Activated naive CD4-positive, alpha-beta T cell treated with anti-CD3 and anti-CD28 coated beads, Interleukin-2, amount 50 U/mL, for 24 hours (primary cell): ENCODE measurements at regions not wholly inside any gene's neighbourhood (a gene's known extent, or its start where the extent isn't known, plus 50 kb on each side); places are given as distances from the start of the nearest gene placed in this dataset.

Experiments used
- H3K27ac Mint-ChIP-seq: one replicate; pipeline ENCODE4 v1.8.0; 2021; ENCODE audit warnings: mild to moderate bottlenecking, mixed read lengths
- H3K27me3 Mint-ChIP-seq: one replicate; pipeline ENCODE4 v1.8.0; 2021; ENCODE audit warnings: mixed read lengths
- H3K36me3 Mint-ChIP-seq: one replicate; pipeline ENCODE4 v1.8.0; 2021; ENCODE audit warnings: mixed read lengths
- H3K4me1 Mint-ChIP-seq: one replicate; pipeline ENCODE4 v1.8.0; 2021; ENCODE audit warnings: mixed read lengths
- H3K4me3 Mint-ChIP-seq: one replicate; pipeline ENCODE4 v1.8.0; 2021; ENCODE audit warnings: mild to moderate bottlenecking, mixed read lengths
- H3K9me3 Mint-ChIP-seq: one replicate; pipeline ENCODE4 v1.8.0; 2021; ENCODE audit warnings: mixed read lengths

GRCh38 chr13:81487151-81487550, 1146.2 kb upstream of the SPRY2 start:
- Mint-ChIP-seq H3K4me3 (no peak overlapping the region), H3K4me1 (no peaks in the 10 kb centered on the region), H3K27me3 (no peaks in the 10 kb centered on the region), H3K27ac (no peak overlapping the region), H3K9me3 (peaks cover 4% of the 10 kb centered on the region), H3K36me3 (no peaks in the 10 kb centered on the region)

DNA sequence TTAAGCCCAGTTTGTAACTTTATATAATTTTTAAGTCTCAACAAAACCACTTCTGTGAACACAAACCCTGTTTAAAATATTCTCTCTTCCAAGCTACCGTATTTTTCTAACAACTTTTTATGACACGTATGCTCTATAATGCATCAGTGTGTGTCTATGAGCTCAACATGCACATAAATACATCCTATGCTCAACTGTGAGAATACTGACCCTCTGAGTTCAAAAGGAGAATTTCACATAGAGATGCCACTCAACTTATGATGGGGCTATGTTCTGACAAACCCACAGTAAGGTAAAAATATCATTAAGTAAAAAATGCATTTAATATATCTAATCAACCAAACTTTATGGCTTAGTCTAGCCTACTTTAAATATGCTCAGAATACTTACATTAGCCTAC, 1139.7 kb upstream of the SPRY2 start:
- Mint-ChIP-seq H3K9me3 (peaks cover 10% of the 10 kb centered on the region), H3K27me3 (no peaks in the 10 kb centered on the region), H3K4me3 (no peak overlapping the region), H3K36me3 (no peaks in the 10 kb centered on the region), H3K27ac (no peak overlapping the region), H3K4me1 (no peaks in the 10 kb centered on the region)

DNA sequence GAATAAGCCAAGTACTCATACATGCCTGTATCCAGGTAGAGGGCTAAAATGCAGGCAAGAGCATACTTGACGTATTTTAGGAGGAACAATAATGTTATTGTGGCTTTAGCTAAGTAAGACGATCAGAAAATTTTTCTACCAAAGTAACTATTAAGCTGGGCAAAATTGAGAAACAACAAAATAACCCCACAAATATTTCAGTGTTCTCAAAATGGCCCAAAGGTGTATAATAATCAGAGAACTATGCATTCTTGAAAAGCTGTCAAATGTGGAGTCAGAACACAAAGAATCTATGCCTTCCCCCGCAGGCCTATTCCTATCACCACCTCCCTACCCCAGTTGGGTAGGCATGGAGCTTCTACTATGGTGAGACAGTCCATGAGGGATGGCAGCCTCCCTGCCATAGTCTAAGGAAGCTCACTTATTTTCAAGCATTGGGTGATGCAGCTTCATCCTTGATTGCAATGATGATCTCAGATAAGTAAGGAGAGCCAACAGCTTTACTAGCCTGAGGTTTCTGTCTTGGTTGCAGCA, 1132.5 kb upstream of the SPRY2 start:
- Mint-ChIP-seq H3K27ac (no peak overlapping the region), H3K9me3 (peaks cover 12% of the 10 kb centered on the region), H3K4me1 (no peaks in the 10 kb centered on the region), H3K36me3 (no peaks in the 10 kb centered on the region), H3K4me3 (no peak overlapping the region), H3K27me3 (no peaks in the 10 kb centered on the region)

- no peaks in the 10 kb centered on the region for H3K27me3 Mint-ChIP-seq
- peaks cover 6% of the 10 kb centered on the region for H3K9me3 Mint-ChIP-seq
- H3K36me3 Mint-ChIP-seq: no peaks in the 10 kb centered on the region
- H3K27ac Mint-ChIP-seq: no peak overlapping the region
- no peaks in the 10 kb centered on the region for H3K4me1 Mint-ChIP-seq
- H3K4me3 Mint-ChIP-seq: no peak overlapping the region
These were observed 1117.2 kb upstream of the SPRY2 start for GRCh38 chr13:81458170-81458569.

DNA sequence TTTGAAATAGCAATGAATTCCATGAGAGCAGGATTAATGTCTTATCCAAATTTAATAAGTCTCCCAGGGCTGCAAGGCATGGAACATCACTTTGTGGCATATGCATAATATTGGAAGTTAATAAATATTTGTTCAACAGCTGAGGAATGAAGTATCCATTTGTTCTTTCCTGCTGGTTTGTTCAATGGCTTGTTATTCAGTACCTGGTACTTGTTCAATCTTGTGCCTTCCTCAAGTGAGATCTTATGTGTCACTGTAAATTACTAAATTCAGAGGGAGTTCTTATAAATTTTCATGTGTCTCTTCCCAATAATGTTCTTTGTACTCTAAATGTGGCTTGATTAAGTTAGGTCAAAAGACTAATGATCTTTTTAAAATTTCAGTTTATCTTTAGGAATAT, 1105.5 kb upstream of the SPRY2 start:
- no peak overlapping the region for H3K4me3 Mint-ChIP-seq
- H3K9me3 Mint-ChIP-seq: peaks cover 6% of the 10 kb centered on the region
- no peaks in the 10 kb centered on the region for H3K4me1 Mint-ChIP-seq
- no peaks in the 10 kb centered on the region for H3K27me3 Mint-ChIP-seq
- no peak overlapping the region for H3K27ac Mint-ChIP-seq
- H3K36me3 Mint-ChIP-seq: no peaks in the 10 kb centered on the region

DNA sequence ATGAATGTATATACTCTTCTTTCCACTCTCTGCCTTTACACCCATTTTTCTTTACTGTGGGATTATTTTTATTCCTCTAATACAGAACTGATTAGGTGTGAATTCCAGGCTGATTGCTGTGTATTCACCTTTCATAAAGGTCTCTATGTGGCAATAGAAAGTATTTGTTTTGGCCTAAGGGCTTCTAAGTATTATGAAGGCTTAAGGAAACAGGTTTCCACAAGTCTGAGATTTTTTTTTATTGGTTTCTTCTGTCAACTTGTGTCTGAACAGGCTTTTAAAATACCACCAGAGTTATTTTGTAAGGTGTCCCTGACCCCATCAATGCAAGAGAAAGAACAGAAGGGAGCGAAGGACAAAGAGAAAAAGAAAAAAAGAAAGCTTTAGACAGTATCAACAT, 1102.0 kb upstream of the SPRY2 start:
- H3K27ac Mint-ChIP-seq: no peak overlapping the region
- H3K27me3 Mint-ChIP-seq: no peaks in the 10 kb centered on the region
- H3K4me3 Mint-ChIP-seq: no peak overlapping the region
- no peaks in the 10 kb centered on the region for H3K36me3 Mint-ChIP-seq
- no peaks in the 10 kb centered on the region for H3K4me1 Mint-ChIP-seq
- no peaks in the 10 kb centered on the region for H3K9me3 Mint-ChIP-seq

- no peaks in the 10 kb centered on the region for H3K27me3 Mint-ChIP-seq
- no peaks in the 10 kb centered on the region for H3K36me3 Mint-ChIP-seq
- no peak overlapping the region for H3K4me3 Mint-ChIP-seq
- peaks cover 5% of the 10 kb centered on the region for H3K9me3 Mint-ChIP-seq
- no peaks in the 10 kb centered on the region for H3K4me1 Mint-ChIP-seq
- H3K27ac Mint-ChIP-seq: no peak overlapping the region
These were observed 1084.4 kb upstream of the SPRY2 start for GRCh38 chr13:81425286-81425685.

DNA sequence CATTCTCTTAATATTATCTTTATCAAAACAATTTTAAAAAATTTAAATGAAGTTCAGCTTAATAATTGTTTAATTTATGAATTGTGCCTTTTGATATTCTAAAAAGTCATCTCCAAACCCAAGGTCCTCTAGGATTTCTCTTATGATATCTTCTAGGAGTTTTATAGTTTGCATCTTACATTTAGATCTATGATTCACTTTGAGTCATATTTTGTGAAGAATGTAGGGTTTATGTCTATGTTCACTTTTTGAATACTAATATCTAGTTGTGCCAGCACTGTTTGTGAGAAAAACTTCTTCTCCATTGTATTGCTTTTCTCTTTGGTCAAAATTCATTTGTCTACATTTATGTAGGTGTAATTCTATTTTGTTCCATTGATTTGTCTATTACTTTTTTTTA, 1068.4 kb upstream of the SPRY2 start:
- Mint-ChIP-seq H3K4me1 (no peaks in the 10 kb centered on the region), H3K27me3 (no peaks in the 10 kb centered on the region), H3K27ac (no peak overlapping the region), H3K36me3 (no peaks in the 10 kb centered on the region), H3K4me3 (no peak overlapping the region), H3K9me3 (peaks cover 13% of the 10 kb centered on the region)

DNA sequence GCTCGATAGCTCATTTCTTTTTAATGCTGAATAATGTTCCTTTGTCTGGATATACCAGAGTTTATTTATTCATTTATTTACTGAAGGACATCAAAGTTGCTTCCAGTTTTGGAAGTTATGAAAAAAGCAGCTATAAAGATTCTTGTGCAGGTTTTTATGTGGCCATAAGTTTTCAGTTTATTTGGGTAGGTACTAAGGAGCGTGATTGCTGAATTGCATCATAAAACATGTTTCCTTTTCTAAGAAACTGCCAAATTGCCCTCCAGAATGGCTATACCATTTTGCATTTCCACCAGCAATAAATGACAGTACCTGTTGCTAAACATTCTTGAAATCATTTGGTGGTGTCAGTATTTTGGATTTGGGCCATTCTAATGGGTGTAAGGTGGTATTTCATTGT, 1067.7 kb upstream of the SPRY2 start:
- no peaks in the 10 kb centered on the region for H3K27me3 Mint-ChIP-seq

GRCh38 chr13:81406639-81407292, 1065.8 kb upstream of the SPRY2 start:
- Mint-ChIP-seq H3K4me1 (no peaks in the 10 kb centered on the region), H3K27me3 (no peaks in the 10 kb centered on the region), H3K9me3 (peaks cover 7% of the 10 kb centered on the region), H3K4me3 (no peak overlapping the region), H3K27ac (no peak overlapping the region), H3K36me3 (no peaks in the 10 kb centered on the region)

More for the DNA sequence above, 1067.7 kb upstream of the SPRY2 start:
- H3K4me3 Mint-ChIP-seq: no peak overlapping the region
- no peak overlapping the region for H3K27ac Mint-ChIP-seq
- H3K4me1 Mint-ChIP-seq: no peaks in the 10 kb centered on the region
- H3K36me3 Mint-ChIP-seq: no peaks in the 10 kb centered on the region
- H3K9me3 Mint-ChIP-seq: peaks cover 10% of the 10 kb centered on the region

DNA sequence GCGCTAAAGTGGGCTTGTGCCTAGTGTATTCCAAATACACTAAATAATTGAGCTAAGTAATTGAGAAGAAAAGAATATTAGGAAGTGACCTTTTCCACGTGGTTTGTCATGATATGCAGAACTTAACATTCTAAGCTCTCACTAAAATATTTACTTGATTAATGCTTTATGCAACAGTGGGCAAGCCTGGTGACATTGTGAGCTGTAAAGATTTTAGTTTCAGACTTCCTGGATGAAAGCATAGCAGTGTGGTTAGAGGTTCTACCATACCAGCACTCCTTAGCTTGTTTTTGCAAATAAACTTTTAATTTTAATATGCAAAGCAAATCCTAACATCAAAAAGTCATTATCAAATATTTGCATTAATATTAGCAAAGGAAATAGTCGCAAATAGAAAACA, 1065.1 kb upstream of the SPRY2 start:
- H3K9me3 Mint-ChIP-seq: peaks cover 6% of the 10 kb centered on the region
- no peak overlapping the region for H3K27ac Mint-ChIP-seq
- H3K27me3 Mint-ChIP-seq: no peaks in the 10 kb centered on the region
- no peaks in the 10 kb centered on the region for H3K36me3 Mint-ChIP-seq
- no peak overlapping the region for H3K4me3 Mint-ChIP-seq
- no peaks in the 10 kb centered on the region for H3K4me1 Mint-ChIP-seq

GRCh38 chr13:81396192-81396591, 1055.3 kb upstream of the SPRY2 start:
- Mint-ChIP-seq H3K27ac (no peak overlapping the region), H3K27me3 (no peaks in the 10 kb centered on the region), H3K9me3 (peaks cover 6% of the 10 kb centered on the region), H3K36me3 (no peaks in the 10 kb centered on the region), H3K4me3 (no peak overlapping the region), H3K4me1 (no peaks in the 10 kb centered on the region)

- H3K27me3 Mint-ChIP-seq: no peaks in the 10 kb centered on the region
- H3K27ac Mint-ChIP-seq: no peak overlapping the region
- no peaks in the 10 kb centered on the region for H3K4me1 Mint-ChIP-seq
- peaks cover 6% of the 10 kb centered on the region for H3K9me3 Mint-ChIP-seq
- H3K4me3 Mint-ChIP-seq: no peak overlapping the region
- no peaks in the 10 kb centered on the region for H3K36me3 Mint-ChIP-seq
These were observed 1054.4 kb upstream of the SPRY2 start for GRCh38 chr13:81395368-81395767.

DNA sequence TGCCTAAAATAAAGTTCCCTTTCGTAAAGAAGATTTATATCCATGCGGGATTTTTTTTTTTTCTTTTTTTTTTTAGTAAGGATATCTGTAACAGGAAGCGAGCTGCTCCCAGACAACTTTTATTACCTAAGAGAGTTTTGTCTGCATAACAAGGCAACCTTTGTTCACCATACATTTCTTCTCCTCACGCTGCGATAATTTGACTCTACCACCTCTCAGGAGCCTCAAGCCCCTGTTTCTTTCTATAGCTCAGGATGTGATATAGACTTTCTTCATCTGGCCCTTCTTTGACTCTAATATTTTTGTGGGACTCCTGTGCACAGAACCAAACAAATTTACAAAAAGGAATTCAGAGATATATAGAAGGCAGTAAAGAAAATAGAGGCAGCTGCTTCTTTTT, 1053.7 kb upstream of the SPRY2 start:
- H3K27ac Mint-ChIP-seq: no peak overlapping the region
- no peak overlapping the region for H3K4me3 Mint-ChIP-seq
- no peaks in the 10 kb centered on the region for H3K36me3 Mint-ChIP-seq
- H3K27me3 Mint-ChIP-seq: no peaks in the 10 kb centered on the region
- peaks cover 6% of the 10 kb centered on the region for H3K9me3 Mint-ChIP-seq
- no peaks in the 10 kb centered on the region for H3K4me1 Mint-ChIP-seq

GRCh38 chr13:81393721-81394120, 1052.8 kb upstream of the SPRY2 start:
- no peak overlapping the region for H3K27ac Mint-ChIP-seq
- H3K4me3 Mint-ChIP-seq: no peak overlapping the region
- no peaks in the 10 kb centered on the region for H3K36me3 Mint-ChIP-seq
- no peaks in the 10 kb centered on the region for H3K4me1 Mint-ChIP-seq
- peaks cover 6% of the 10 kb centered on the region for H3K9me3 Mint-ChIP-seq
- H3K27me3 Mint-ChIP-seq: no peaks in the 10 kb centered on the region

DNA sequence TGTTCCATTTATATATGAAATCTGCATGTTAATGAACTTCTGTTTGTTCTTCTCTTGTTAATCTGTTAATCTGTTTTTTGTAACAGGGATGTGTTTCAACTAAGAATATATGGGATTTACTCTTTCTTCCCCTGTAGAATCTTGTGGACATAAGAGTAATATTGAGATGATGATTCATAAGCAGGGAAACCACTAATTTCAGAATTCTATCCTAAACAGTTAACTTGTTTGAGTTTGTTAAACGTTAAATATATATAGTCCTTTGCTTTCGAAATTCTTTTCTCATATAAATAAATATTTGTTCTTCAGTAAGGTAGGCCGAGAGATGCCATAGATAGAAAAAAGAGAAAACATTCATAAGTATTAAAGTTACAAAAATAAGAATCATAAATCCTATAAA, 1052.2 kb upstream of the SPRY2 start:
- H3K9me3 Mint-ChIP-seq: peaks cover 6% of the 10 kb centered on the region
- H3K4me3 Mint-ChIP-seq: no peak overlapping the region
- H3K27ac Mint-ChIP-seq: no peak overlapping the region
- no peaks in the 10 kb centered on the region for H3K36me3 Mint-ChIP-seq
- no peaks in the 10 kb centered on the region for H3K27me3 Mint-ChIP-seq
- no peaks in the 10 kb centered on the region for H3K4me1 Mint-ChIP-seq

DNA sequence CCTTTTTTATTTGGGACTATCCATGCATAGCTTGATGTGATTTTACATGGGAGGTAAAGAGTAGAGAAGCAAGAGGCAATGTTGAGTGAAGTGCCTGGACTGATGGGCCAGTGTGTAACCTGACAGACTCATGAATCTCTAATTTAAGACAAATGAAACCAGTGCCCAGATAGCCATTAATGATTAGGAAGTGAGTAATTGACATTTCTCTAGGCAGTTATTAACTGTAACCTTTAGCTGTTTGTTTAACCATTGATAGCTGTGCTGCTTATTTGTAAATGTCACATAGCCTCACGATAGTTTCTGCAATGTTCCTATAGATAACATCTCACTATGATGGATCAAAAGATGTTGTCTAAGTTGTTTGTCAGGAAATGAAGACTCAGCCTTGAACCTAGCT, 1047.5 kb upstream of the SPRY2 start:
- Mint-ChIP-seq H3K27me3 (no peaks in the 10 kb centered on the region), H3K4me1 (no peaks in the 10 kb centered on the region), H3K9me3 (peaks cover 9% of the 10 kb centered on the region), H3K27ac (no peak overlapping the region), H3K4me3 (no peak overlapping the region), H3K36me3 (no peaks in the 10 kb centered on the region)
